Fibroblast of lung (primary cell): ENCODE measurements at regions not wholly inside any gene's neighbourhood (a gene's known extent, or its start where the extent isn't known, plus 50 kb on each side); places are given as distances from the start of the nearest gene placed in this dataset.

Source experiments
- EZH2 ChIP-seq: IDR thresholded peaks from 2 replicates; pipeline ENCODE4 v1.5.1; 2012; ENCODE audit warnings: low read length, control low read depth, mild to moderate bottlenecking; ENCODE audit errors: missing control alignments
- TF ChIP-seq, protein P1 (sequence below), 2 donors: IDR thresholded peaks in 1 of 2; conservative IDR thresholded peaks in 1 of 2; 1 replicate in 1 of 2; 2 replicates in 1 of 2; pipeline ENCODE4 v1.5.1; 2011 to 2012; ENCODE audit warnings: low read length in 2 of 2, control low read depth in 1 of 2, inconsistent platforms in 1 of 2, low read depth in 1 of 2, mild to moderate bottlenecking in 1 of 2

DNA sequence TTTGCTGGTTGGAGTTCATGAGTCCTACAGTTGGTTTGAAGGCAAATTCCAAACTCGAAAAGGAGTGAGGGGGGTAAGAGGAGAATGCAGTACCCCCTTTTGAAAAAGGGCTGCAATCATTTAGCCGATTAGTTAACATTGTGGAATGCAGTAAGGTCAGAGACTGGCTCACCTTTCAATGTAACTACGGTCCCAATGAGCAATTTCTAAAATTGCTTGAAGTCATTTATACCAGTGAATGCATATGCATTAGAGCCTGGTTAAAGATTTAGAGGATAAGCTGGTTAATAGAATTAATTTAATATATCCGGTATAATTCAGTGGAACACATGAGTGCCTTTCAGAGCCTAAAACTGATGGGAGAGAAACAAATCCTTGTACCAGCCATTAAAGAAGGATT is 172.6 kb upstream of the PAPPA start:
- TF ChIP-seq, protein P1, sequence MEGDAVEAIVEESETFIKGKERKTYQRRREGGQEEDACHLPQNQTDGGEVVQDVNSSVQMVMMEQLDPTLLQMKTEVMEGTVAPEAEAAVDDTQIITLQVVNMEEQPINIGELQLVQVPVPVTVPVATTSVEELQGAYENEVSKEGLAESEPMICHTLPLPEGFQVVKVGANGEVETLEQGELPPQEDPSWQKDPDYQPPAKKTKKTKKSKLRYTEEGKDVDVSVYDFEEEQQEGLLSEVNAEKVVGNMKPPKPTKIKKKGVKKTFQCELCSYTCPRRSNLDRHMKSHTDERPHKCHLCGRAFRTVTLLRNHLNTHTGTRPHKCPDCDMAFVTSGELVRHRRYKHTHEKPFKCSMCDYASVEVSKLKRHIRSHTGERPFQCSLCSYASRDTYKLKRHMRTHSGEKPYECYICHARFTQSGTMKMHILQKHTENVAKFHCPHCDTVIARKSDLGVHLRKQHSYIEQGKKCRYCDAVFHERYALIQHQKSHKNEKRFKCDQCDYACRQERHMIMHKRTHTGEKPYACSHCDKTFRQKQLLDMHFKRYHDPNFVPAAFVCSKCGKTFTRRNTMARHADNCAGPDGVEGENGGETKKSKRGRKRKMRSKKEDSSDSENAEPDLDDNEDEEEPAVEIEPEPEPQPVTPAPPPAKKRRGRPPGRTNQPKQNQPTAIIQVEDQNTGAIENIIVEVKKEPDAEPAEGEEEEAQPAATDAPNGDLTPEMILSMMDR (conservative IDR thresholded peaks at IDR 0.05 in 1 of 2, IDR thresholded peaks at IDR 0.05 in 1 of 2; ENCODE audit: low read depth in 1 of 2, low read length in 2 of 2): no peak
- no peak for TF ChIP-seq EZH2
